ENCODE measurements at regions not wholly inside any gene's neighbourhood (a gene's known extent, or its start where the extent isn't known, plus 50 kb on each side); places are given as distances from the start of the nearest gene placed in this dataset.

DNA sequence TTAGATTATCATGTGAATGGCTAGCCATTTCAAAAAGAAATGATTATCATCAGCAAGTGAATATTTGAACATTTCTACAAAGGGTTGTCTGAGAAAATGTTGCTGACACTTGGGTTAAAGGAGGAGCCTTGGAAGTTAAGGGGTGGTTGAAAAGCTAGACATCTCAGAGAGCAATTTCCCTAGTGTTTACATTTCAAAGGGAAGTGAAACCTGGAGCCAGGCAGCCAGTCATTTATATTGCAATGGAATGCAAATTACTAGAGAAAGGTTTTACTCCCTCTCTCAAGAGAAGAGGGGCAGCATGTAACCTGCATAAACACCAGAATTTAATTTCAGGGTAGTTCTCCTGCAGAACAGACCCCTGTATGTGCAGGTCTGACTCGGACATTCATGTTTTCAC, 279.0 kb downstream of the SLC16A7 start:
- Histone ChIP-seq H3K9ac (ENCODE audit: low read length) (no peak overlapping the region), H3K9me3 (ENCODE audit: control insufficient read depth in 1 of 2, insufficient read depth in 1 of 2, low read depth in 1 of 2, low read length in 2 of 2) (no peaks in the 10 kb centered on the region), H2AFZ (ENCODE audit: low read depth, low read length, poor library complexity, severe bottlenecking) (no peak overlapping the region), H3K4me2 (ENCODE audit: low read length) (no peak overlapping the region), H3K9me2 (ENCODE audit: insufficient read depth) (no peaks in the 10 kb centered on the region), H3K79me2 (ENCODE audit: insufficient read depth, low read length) (no peaks in the 10 kb centered on the region), H3K27me3 (ENCODE audit: insufficient read depth, low read length) (no peaks in the 10 kb centered on the region), H3K4me1 (ENCODE audit: control insufficient read depth in 1 of 2, insufficient read depth in 2 of 2, low read length in 2 of 2) (no peaks in the 10 kb centered on the region), H4K20me1 (ENCODE audit: insufficient read depth) (no peaks in the 10 kb centered on the region), H3K27ac (ENCODE audit: low read depth, low read length) (no peak overlapping the region), H3K36me3 (ENCODE audit: control insufficient read depth in 1 of 2, insufficient read depth in 2 of 2, low read length in 2 of 2) (no peaks in the 10 kb centered on the region), H3K4me3 (replicated peaks in 1 of 2; ENCODE audit: low read depth in 1 of 2, low read length in 2 of 2) (no peak overlapping the region)
- ATAC-seq (no peak), DNase-seq (ENCODE audit: low read depth, low spot score) (no peak)
- no peak for TF ChIP-seq SP1 (IDR thresholded peaks at IDR 0.05; ENCODE audit: low read depth)
- no peak for TF ChIP-seq SRF (IDR thresholded peaks at IDR 0.05; ENCODE audit: low read depth)
- TF ChIP-seq ELF1 (IDR thresholded peaks at IDR 0.05; ENCODE audit: borderline replicate concordance, low read depth): no peak
- no peak for TF ChIP-seq CBX3 (IDR thresholded peaks at IDR 0.05; ENCODE audit: low read depth)
- no peak for TF ChIP-seq ZFX (IDR thresholded peaks at IDR 0.05)
- no peak for TF ChIP-seq EGR1 (IDR thresholded peaks at IDR 0.05; ENCODE audit: low read depth)
- no peak for TF ChIP-seq POLR2AphosphoS5 (IDR thresholded peaks at IDR 0.05; ENCODE audit: low read depth, low read length)
- TF ChIP-seq CEBPB (IDR thresholded peaks at IDR 0.05; ENCODE audit: low read depth): no peak
- TF ChIP-seq EZH2 (IDR thresholded peaks at IDR 0.05): no peak
- TF ChIP-seq, protein P1, sequence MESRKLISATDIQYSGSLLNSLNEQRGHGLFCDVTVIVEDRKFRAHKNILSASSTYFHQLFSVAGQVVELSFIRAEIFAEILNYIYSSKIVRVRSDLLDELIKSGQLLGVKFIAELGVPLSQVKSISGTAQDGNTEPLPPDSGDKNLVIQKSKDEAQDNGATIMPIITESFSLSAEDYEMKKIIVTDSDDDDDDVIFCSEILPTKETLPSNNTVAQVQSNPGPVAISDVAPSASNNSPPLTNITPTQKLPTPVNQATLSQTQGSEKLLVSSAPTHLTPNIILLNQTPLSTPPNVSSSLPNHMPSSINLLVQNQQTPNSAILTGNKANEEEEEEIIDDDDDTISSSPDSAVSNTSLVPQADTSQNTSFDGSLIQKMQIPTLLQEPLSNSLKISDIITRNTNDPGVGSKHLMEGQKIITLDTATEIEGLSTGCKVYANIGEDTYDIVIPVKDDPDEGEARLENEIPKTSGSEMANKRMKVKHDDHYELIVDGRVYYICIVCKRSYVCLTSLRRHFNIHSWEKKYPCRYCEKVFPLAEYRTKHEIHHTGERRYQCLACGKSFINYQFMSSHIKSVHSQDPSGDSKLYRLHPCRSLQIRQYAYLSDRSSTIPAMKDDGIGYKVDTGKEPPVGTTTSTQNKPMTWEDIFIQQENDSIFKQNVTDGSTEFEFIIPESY (IDR thresholded peaks at IDR 0.05; ENCODE audit: extremely low read depth, insufficient replicate concordance, low read length): no peak
- no peak for TF ChIP-seq ZNF274 (IDR thresholded peaks at IDR 0.05; ENCODE audit: low read depth, low read length)
- TF ChIP-seq, protein P2, sequence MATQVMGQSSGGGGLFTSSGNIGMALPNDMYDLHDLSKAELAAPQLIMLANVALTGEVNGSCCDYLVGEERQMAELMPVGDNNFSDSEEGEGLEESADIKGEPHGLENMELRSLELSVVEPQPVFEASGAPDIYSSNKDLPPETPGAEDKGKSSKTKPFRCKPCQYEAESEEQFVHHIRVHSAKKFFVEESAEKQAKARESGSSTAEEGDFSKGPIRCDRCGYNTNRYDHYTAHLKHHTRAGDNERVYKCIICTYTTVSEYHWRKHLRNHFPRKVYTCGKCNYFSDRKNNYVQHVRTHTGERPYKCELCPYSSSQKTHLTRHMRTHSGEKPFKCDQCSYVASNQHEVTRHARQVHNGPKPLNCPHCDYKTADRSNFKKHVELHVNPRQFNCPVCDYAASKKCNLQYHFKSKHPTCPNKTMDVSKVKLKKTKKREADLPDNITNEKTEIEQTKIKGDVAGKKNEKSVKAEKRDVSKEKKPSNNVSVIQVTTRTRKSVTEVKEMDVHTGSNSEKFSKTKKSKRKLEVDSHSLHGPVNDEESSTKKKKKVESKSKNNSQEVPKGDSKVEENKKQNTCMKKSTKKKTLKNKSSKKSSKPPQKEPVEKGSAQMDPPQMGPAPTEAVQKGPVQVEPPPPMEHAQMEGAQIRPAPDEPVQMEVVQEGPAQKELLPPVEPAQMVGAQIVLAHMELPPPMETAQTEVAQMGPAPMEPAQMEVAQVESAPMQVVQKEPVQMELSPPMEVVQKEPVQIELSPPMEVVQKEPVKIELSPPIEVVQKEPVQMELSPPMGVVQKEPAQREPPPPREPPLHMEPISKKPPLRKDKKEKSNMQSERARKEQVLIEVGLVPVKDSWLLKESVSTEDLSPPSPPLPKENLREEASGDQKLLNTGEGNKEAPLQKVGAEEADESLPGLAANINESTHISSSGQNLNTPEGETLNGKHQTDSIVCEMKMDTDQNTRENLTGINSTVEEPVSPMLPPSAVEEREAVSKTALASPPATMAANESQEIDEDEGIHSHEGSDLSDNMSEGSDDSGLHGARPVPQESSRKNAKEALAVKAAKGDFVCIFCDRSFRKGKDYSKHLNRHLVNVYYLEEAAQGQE (IDR thresholded peaks at IDR 0.05; ENCODE audit: low read depth): no peak
- no peak for TF ChIP-seq EZH2phosphoT487 (IDR thresholded peaks at IDR 0.05; ENCODE audit: borderline replicate concordance)
- no peak for TF ChIP-seq TCF7L2 (IDR thresholded peaks at IDR 0.05; ENCODE audit: borderline replicate concordance, extremely low read depth, insufficient read depth, insufficient read length)
- TF ChIP-seq, protein P3, sequence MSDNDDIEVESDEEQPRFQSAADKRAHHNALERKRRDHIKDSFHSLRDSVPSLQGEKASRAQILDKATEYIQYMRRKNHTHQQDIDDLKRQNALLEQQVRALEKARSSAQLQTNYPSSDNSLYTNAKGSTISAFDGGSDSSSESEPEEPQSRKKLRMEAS (IDR thresholded peaks at IDR 0.05): no peak
- no peak for TF ChIP-seq SIN3A (IDR thresholded peaks at IDR 0.05; ENCODE audit: low read depth)
- no peak for TF ChIP-seq FOSL1 (IDR thresholded peaks at IDR 0.05; ENCODE audit: low read depth)
- POLR2A ChIA-PET: no interaction called here
- intact Hi-C loops (cut with micrococcal nuclease): no loop called here
- RAD21 ChIA-PET (ENCODE audit: low non-redundant PET in 1 of 2, low total read pairs in 2 of 2, uncharacterized antibody in 2 of 2, unreplicated experiment in 2 of 2): no interaction called here
- no TSS peak for BruUV-seq (replicated peaks)
- CTCF ChIA-PET: no interaction called here
